Upper lobe of left lung (tissue), 6 donors: ENCODE measurements at regions not wholly inside any gene's neighbourhood (a gene's known extent, or its start where the extent isn't known, plus 50 kb on each side); places are given as distances from the start of the nearest gene placed in this dataset.

Source experiments
- ATAC-seq, 2 donors: fragments of 200-7000 bp; cut with Tn5 transposase; one replicate each; pipeline ENCODE4 v1.9.1; 2022; ENCODE audit warnings: mild to moderate bottlenecking in 2 of 2, moderate library complexity in 2 of 2; ENCODE audit not compliant: low FRiP score in 2 of 2
- DNase-seq, 2 donors: peaks; one replicate each; pipeline ENCODE4 v3.0.0-alpha.2; 2019 to 2020
- H3K27ac ChIP-seq, 4 donors: fragments of 200-600 bp; sonication (generic); one replicate each; pipeline ENCODE4 v1.5.1; 2016 to 2019
- H3K27me3 ChIP-seq, 4 donors: fragments of 200-600 bp; sonication (generic); one replicate each; pipeline ENCODE4 v1.5.1; 2017 to 2019
- H3K36me3 ChIP-seq, 4 donors: fragments of 200-600 bp; sonication (generic); one replicate each; pipeline ENCODE4 v1.5.1; 2016 to 2019
- H3K4me1 ChIP-seq, 4 donors: fragments of 200-600 bp; sonication (generic); one replicate each; pipeline ENCODE4 v1.5.1; 2018 to 2019
- H3K4me3 ChIP-seq, 4 donors: fragments of 200-600 bp; sonication (generic); one replicate each; pipeline ENCODE4 v1.5.1; 2017 to 2019; ENCODE audit warnings: mild to moderate bottlenecking in 2 of 4, moderate library complexity in 1 of 4
- H3K9me3 ChIP-seq, 4 donors: fragments of 200-600 bp; sonication (generic); one replicate each; pipeline ENCODE4 v1.5.1; 2018 to 2019
- CTCF ChIP-seq, 6 experiments: fragments of 450-650 bp in 4 of 6; fragments of 200-600 bp in 2 of 6; sonication (generic) in 2 of 6; IDR thresholded peaks; one replicate each; pipeline ENCODE4 v1.5.1; 2016 to 2019; ENCODE audit warnings: antibody characterized with exemption in 6 of 6
- EP300 ChIP-seq, 4 donors: sonication (generic); formaldehyde crosslinking; IDR thresholded peaks; one replicate each; pipeline ENCODE4 v1.5.1; 2017; ENCODE audit warnings: antibody characterized with exemption in 4 of 4, control low read depth in 2 of 4
- POLR2A ChIP-seq, 4 donors: fragments of 450-650 bp; IDR thresholded peaks; one replicate each; pipeline ENCODE4 v1.5.1; 2016 to 2017; ENCODE audit warnings: antibody characterized with exemption in 4 of 4, mild to moderate bottlenecking in 2 of 4
- POLR2AphosphoS5 ChIP-seq, 2 donors: sonication (generic); formaldehyde crosslinking; IDR thresholded peaks; one replicate each; pipeline ENCODE4 v1.5.1; 2017; ENCODE audit warnings: antibody characterized with exemption in 2 of 2
- WGBS, 2 donors: methylation state at CpG; one replicate each; pipeline ENCODE4 v1.1.5; 2017 to 2018; 5-methylcytosine and 5-hydroxymethylcytosine counted together
- donor health status: DM: no; HTN: no; CAD: no; lungs with moderate emphysema.
- donor health status: DM: no; HTN: yes; CAD: no; lungs with severe emphysema.

- H3K9me3 ChIP-seq, result no peaks in the 10 kb centered on the region
- H3K4me1 ChIP-seq, result no peaks in the 10 kb centered on the region
- no peaks in the 10 kb centered on the region for H3K27me3 ChIP-seq
- no peak for DNase-seq
- 94 to 96% methylated on average over 2 of the region's 2 CpGs for WGBS, 2 donors
- ATAC-seq, result no peak
- no peak overlapping the region for H3K27ac ChIP-seq
- no peaks in the 10 kb centered on the region for H3K36me3 ChIP-seq
- TF ChIP-seq EP300 (IDR thresholded peaks at IDR 0.05) (no peak), CTCF (IDR thresholded peaks at IDR 0.05) (no peak), POLR2AphosphoS5 (IDR thresholded peaks at IDR 0.05) (no peak), POLR2A (IDR thresholded peaks at IDR 0.05) (no peak)
- H3K4me3 ChIP-seq, result no peak overlapping the region
Observed at GRCh38 chr11:23391031-23391430, 530.8 kb upstream of the CCDC179 start.

- WGBS, 2 donors, result 66 to 80% methylated on average over 2 of the region's 2 CpGs
- Histone ChIP-seq H3K4me3 (no peak overlapping the region), H3K36me3 (no peaks in the 10 kb centered on the region), H3K27ac (no peak overlapping the region), H3K4me1 (no peaks in the 10 kb centered on the region), H3K27me3 (no peaks in the 10 kb centered on the region), H3K9me3 (no peaks in the 10 kb centered on the region)
- DNase-seq, result no peak
- TF ChIP-seq CTCF (IDR thresholded peaks at IDR 0.05) (no peak), POLR2A (IDR thresholded peaks at IDR 0.05) (no peak), POLR2AphosphoS5 (IDR thresholded peaks at IDR 0.05) (no peak), EP300 (IDR thresholded peaks at IDR 0.05) (no peak)
- no peak for ATAC-seq
Observed at GRCh38 chr11:23398052-23398451, 537.8 kb upstream of the CCDC179 start.

- H3K9me3 ChIP-seq, result peaks cover 0 to 16% (median 2%) of the 10 kb centered on the region in 4 donors
- ATAC-seq, result no peak
Observed at GRCh38 chr11:23399995-23400394, 539.7 kb upstream of the CCDC179 start.

GRCh38 chr11:23403210-23404185, 543.2 kb upstream of the CCDC179 start:
- Histone ChIP-seq H3K4me3 (no peak overlapping the region), H3K27me3 (no peaks in the 10 kb centered on the region), H3K27ac (no peak overlapping the region), H3K4me1 (no peaks in the 10 kb centered on the region), H3K36me3 (no peaks in the 10 kb centered on the region), H3K9me3 (peaks cover 0 to 25% (median 2%) of the 10 kb centered on the region in 4 donors)
- 97% methylated on average over 36 to 53 of the region's 53 CpGs for WGBS, 2 donors
- ATAC-seq, result peak in 1 of 2 donors; percentile 28
- TF ChIP-seq CTCF (IDR thresholded peaks at IDR 0.05), result no peak
- DNase-seq, result peak in 1 of 2 donors; percentile 62

More at GRCh38 chr11:23399995-23400394, 539.7 kb upstream of the CCDC179 start:
- Histone ChIP-seq H3K36me3 (no peaks in the 10 kb centered on the region), H3K4me3 (no peak overlapping the region), H3K4me1 (no peaks in the 10 kb centered on the region), H3K27ac (no peak overlapping the region), H3K27me3 (no peaks in the 10 kb centered on the region)
- DNase-seq, result peak in 1 of 2 donors; percentile 71
- no peak for TF ChIP-seq POLR2A (IDR thresholded peaks at IDR 0.05)
- no peak for TF ChIP-seq CTCF (IDR thresholded peaks at IDR 0.05)
- TF ChIP-seq EP300 (IDR thresholded peaks at IDR 0.05), result no peak
- WGBS, 2 donors, result 92% methylated on average over 23 to 25 of the region's 25 CpGs
